ENCODE measurements at regions not wholly inside any gene's neighbourhood (a gene's known extent, or its start where the extent isn't known, plus 50 kb on each side); places are given as distances from the start of the nearest gene placed in this dataset.

DNA sequence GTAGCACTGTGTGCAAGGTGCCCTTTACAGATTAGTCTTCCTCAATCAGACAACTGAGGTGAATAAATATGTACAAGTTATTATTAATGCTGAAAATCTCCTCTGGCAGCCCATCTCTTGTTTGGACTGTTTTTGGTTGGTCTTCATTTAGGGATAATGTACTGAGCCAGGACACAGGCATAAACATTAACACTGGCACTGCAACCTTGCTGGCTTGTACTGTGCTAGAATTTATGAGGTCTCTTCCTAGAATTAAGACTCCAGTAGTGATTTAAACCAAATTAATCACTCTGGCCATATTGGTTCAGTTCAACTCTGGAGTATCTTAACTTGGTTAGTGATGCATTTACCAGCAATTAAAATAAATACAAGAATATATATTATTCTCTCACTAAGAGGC, 244.7 kb upstream of the GK2 start:
- no peak for TF ChIP-seq POLR2A (IDR thresholded peaks at IDR 0.05)
- TF ChIP-seq EP300 (IDR thresholded peaks at IDR 0.05) = peak in 1 of 4 donors; percentile 13
- TF ChIP-seq, protein P1, sequence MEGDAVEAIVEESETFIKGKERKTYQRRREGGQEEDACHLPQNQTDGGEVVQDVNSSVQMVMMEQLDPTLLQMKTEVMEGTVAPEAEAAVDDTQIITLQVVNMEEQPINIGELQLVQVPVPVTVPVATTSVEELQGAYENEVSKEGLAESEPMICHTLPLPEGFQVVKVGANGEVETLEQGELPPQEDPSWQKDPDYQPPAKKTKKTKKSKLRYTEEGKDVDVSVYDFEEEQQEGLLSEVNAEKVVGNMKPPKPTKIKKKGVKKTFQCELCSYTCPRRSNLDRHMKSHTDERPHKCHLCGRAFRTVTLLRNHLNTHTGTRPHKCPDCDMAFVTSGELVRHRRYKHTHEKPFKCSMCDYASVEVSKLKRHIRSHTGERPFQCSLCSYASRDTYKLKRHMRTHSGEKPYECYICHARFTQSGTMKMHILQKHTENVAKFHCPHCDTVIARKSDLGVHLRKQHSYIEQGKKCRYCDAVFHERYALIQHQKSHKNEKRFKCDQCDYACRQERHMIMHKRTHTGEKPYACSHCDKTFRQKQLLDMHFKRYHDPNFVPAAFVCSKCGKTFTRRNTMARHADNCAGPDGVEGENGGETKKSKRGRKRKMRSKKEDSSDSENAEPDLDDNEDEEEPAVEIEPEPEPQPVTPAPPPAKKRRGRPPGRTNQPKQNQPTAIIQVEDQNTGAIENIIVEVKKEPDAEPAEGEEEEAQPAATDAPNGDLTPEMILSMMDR (IDR thresholded peaks at IDR 0.05) = no peak
- peak in 2 of 4 donors; percentile 3 to 44 for TF ChIP-seq POLR2AphosphoS5 (IDR thresholded peaks at IDR 0.05)

Measured in sigmoid colon (tissue), 4 donors.